Liver (tissue), 7 donors: ENCODE measurements at regions not wholly inside any gene's neighbourhood (a gene's known extent, or its start where the extent isn't known, plus 50 kb on each side); places are given as distances from the start of the nearest gene placed in this dataset.

Source experiments
- DNase-seq: peaks from one replicate; pipeline ENCODE4 v3.0.0-alpha.2; 2017; ENCODE audit warnings: low spot score
- H3K27ac ChIP-seq, 2 donors: one replicate each; pipeline ENCODE4 v1.7.0; 2013; ENCODE audit warnings: inconsistent platforms in 2 of 2, low read length in 2 of 2, control low read depth in 1 of 2, low read depth in 1 of 2, mild to moderate bottlenecking in 1 of 2
- H3K27me3 ChIP-seq, 4 donors: one replicate each; pipeline versions ENCODE4 v1.6.1 to v1.7.0; 2013; ENCODE audit warnings: low read length in 3 of 4, inconsistent platforms in 1 of 4, mild to moderate bottlenecking in 1 of 4, moderate library complexity in 1 of 4; ENCODE audit not compliant: control insufficient read depth in 4 of 4, insufficient read depth in 4 of 4
- H3K36me3 ChIP-seq, 4 donors: one replicate each; pipeline versions ENCODE4 v1.6.1 to v1.7.0; 2013; ENCODE audit warnings: low read length in 3 of 4, mild to moderate bottlenecking in 3 of 4, low read depth in 1 of 4, moderate library complexity in 1 of 4; ENCODE audit not compliant: control insufficient read depth in 4 of 4, insufficient read depth in 3 of 4
- H3K4me1 ChIP-seq, 4 donors: one replicate each; pipeline versions ENCODE4 v1.6.1 to v1.7.0; 2013; ENCODE audit warnings: low read length in 3 of 4, mild to moderate bottlenecking in 3 of 4, moderate library complexity in 1 of 4; ENCODE audit not compliant: control insufficient read depth in 4 of 4, insufficient read depth in 4 of 4
- H3K4me3 ChIP-seq, 3 donors: one replicate each; pipeline versions ENCODE4 v1.6.1 to v1.7.0; 2013; ENCODE audit warnings: low read length in 3 of 3, control low read depth in 1 of 3, low read depth in 1 of 3, mild to moderate bottlenecking in 1 of 3
- H3K9ac ChIP-seq, 2 donors: one replicate each; pipeline ENCODE4 v1.7.0; 2013; ENCODE audit warnings: low read length in 2 of 2, mild to moderate bottlenecking in 2 of 2, moderate library complexity in 2 of 2, control low read depth in 1 of 2, low read depth in 1 of 2
- H3K9me3 ChIP-seq, 4 donors: one replicate each; pipeline versions ENCODE4 v1.6.1 to v1.7.0; 2013; ENCODE audit warnings: low read length in 3 of 4; ENCODE audit not compliant: control insufficient read depth in 4 of 4
- EGR1 ChIP-seq, 2 donors: IDR thresholded peaks; 2 replicates each; pipeline ENCODE4 v1.6.1; 2016 to 2018; ENCODE audit warnings: antibody characterized with exemption in 2 of 2, low read depth in 2 of 2
- GABPA ChIP-seq, 2 donors: IDR thresholded peaks in 1 of 2; conservative IDR thresholded peaks in 1 of 2; 2 replicates each; pipeline ENCODE4 v1.6.1; 2016; ENCODE audit warnings: antibody characterized with exemption in 2 of 2, mild to moderate bottlenecking in 1 of 2, moderate library complexity in 1 of 2
- HNF4G ChIP-seq: IDR thresholded peaks from 2 replicates; pipeline ENCODE4 v1.6.1; 2016; ENCODE audit warnings: antibody characterized with exemption
- JUND ChIP-seq, 2 donors: IDR thresholded peaks; 2 replicates each; pipeline ENCODE4 v1.6.1; 2016; ENCODE audit warnings: antibody characterized with exemption in 2 of 2
- NR2F2 ChIP-seq: IDR thresholded peaks from 2 replicates; pipeline ENCODE4 v1.6.1; 2016; ENCODE audit warnings: antibody characterized with exemption
- REST ChIP-seq: IDR thresholded peaks from 2 replicates; pipeline ENCODE4 v1.6.1; 2016; ENCODE audit warnings: antibody characterized with exemption, mild to moderate bottlenecking
- RXRA ChIP-seq, 2 donors: IDR thresholded peaks; 2 replicates each; pipeline ENCODE4 v1.6.1; 2017 to 2018; ENCODE audit warnings: antibody characterized with exemption in 2 of 2, mild to moderate bottlenecking in 1 of 2
- SP1 ChIP-seq: IDR thresholded peaks from 2 replicates; pipeline ENCODE4 v1.6.1; 2018; ENCODE audit warnings: antibody characterized with exemption, mild to moderate bottlenecking
- TAF1 ChIP-seq: conservative IDR thresholded peaks from 2 replicates; pipeline ENCODE4 v1.6.1; 2016; ENCODE audit warnings: antibody characterized with exemption, mild to moderate bottlenecking
- WGBS: extraction: QIAGEN DNeasy Blood & Tissue Kit; methylation state at CpG from one replicate; pipeline ENCODE4 v1.1.7; 2013; 5-methylcytosine and 5-hydroxymethylcytosine counted together
- TF ChIP-seq, protein P1 (sequence below): IDR thresholded peaks from 2 replicates; pipeline ENCODE4 v1.6.1; 2016; ENCODE audit warnings: antibody characterized with exemption
- donor health status: healthy.
- donor health status: healthy.
- donor health status: healthy.
- donor health status: healthy.

DNA sequence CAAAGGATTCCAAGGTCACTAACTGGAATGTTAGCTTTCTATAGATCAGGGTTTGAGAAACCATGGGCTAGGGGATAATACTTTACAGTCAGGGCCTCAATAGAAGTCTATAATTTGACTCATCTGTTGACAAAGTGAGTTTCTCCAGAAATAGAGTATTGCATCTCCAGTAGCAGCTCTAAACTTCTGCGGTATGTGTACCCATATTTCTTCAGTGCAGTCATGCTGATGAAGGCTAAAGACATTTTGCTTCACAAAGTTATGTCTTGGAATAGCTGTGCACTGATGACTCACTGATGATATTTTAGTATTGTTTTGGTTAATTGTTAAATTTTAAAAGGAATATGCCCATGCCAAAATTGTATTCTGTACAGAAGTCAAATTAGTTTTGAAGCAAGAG lies 464.9 kb upstream of the AMOT start (continued):
- TF ChIP-seq REST (no peak), HNF4G (no peak), NR2F2 (no peak)

DNA sequence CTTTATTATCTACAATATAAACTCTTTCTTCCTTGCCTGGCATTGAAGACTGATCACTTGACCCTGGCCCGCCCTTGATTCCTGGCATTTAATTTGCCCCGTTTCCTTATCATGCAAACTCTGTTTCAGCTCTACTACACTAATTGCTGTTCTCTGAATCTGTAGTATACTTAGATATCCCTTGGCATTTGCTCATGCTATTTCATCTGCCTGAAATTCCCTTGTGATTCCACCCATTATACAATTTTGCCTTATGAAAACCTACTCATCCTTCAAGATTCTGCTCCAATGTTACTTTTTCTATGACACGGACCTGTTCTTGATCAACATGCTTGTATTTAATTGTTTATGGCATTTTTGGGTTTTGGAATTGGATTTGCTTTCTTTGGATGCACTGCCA lies 459.9 kb upstream of the AMOT start:
- Histone ChIP-seq H3K9ac (no peak overlapping the region), H3K4me3 (no peak overlapping the region), H3K27ac (no peak overlapping the region), H3K4me1 (no peaks in the 10 kb centered on the region), H3K36me3 (no peaks in the 10 kb centered on the region), H3K9me3 (no peaks in the 10 kb centered on the region), H3K27me3 (no peaks in the 10 kb centered on the region)
- no peak for DNase-seq
- 60% methylated on average over 3 of the region's 3 CpGs for WGBS
- no peak for TF ChIP-seq SP1
- no peak for TF ChIP-seq RXRA (IDR thresholded peaks at IDR 0.05)
- no peak for TF ChIP-seq REST
- TF ChIP-seq GABPA (IDR thresholded peaks at IDR 0.05 in 1 of 2, conservative IDR thresholded peaks at IDR 0.05 in 1 of 2) = no peak
- no peak for TF ChIP-seq TAF1

GRCh38 chrX:113297437-113297836 lies 456.8 kb upstream of the AMOT start:
- Histone ChIP-seq H3K9me3 (no peaks in the 10 kb centered on the region), H3K27ac (no peak overlapping the region), H3K4me3 (no peak overlapping the region), H3K4me1 (no peaks in the 10 kb centered on the region), H3K27me3 (no peaks in the 10 kb centered on the region), H3K9ac (no peak overlapping the region), H3K36me3 (no peaks in the 10 kb centered on the region)
- DNase-seq = no peak
- TF ChIP-seq SP1 = no peak
- TF ChIP-seq, protein P1, sequence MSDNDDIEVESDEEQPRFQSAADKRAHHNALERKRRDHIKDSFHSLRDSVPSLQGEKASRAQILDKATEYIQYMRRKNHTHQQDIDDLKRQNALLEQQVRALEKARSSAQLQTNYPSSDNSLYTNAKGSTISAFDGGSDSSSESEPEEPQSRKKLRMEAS = no peak
- no peak for TF ChIP-seq JUND (IDR thresholded peaks at IDR 0.05)
- no peak for TF ChIP-seq EGR1 (IDR thresholded peaks at IDR 0.05; ENCODE audit: low read depth in 2 of 2)
- no peak for TF ChIP-seq NR2F2
- no peak for TF ChIP-seq TAF1
